ENCODE measurements at regions not wholly inside any gene's neighbourhood (a gene's known extent, or its start where the extent isn't known, plus 50 kb on each side); places are given as distances from the start of the nearest gene placed in this dataset.

DNA sequence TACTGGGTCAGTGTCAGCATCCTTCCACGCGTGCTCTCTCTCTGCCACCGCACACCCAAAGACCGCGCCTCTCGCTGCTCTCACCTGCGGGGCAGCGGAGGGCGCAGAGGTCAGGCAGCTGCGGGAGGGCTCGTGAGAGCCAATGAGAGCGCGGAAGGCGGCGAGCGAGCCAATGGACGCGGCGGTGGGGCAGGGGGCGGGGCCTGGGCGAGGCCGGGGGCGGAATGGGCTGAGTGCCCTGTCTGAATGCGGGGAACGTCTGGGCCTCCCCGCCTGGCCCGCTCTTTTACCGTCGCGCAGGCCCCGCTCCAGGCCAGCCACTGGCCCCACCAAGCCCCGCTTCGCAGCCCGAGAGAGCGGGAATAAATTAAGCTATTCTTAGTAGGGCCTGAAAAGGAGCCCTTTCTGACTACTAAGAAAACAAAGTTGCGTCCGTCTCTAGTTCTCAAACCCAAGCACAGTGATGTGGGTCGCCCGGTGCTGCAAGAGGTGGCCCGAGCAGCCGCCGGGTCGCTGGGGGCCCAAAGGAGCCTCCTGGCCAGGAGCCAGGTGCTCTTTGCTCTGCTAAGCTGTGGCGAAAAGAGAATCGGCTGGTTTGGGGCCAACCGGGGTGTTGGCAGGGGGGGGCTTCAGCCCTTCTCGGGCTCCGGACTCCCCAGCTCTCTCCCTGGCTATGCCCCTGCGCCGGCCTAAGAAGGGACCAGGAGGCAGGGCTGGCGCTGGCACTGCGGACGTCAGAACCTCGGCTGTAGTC, 81.1 kb upstream of the GLI2 start:
- no peaks in the 10 kb centered on the region for H3K4me1 ChIP-seq (ENCODE audit: control insufficient read depth in 1 of 2, insufficient read depth in 1 of 2, low read depth in 1 of 2, low read length in 1 of 2)
- no peaks in the 10 kb centered on the region for H3K9me3 ChIP-seq
- H3K27ac ChIP-seq = no peak overlapping the region
- peaks cover 48% of the 10 kb centered on the region for H3K27me3 ChIP-seq
- H3K36me3 ChIP-seq = no peaks in the 10 kb centered on the region
- TF ChIP-seq, protein P1, sequence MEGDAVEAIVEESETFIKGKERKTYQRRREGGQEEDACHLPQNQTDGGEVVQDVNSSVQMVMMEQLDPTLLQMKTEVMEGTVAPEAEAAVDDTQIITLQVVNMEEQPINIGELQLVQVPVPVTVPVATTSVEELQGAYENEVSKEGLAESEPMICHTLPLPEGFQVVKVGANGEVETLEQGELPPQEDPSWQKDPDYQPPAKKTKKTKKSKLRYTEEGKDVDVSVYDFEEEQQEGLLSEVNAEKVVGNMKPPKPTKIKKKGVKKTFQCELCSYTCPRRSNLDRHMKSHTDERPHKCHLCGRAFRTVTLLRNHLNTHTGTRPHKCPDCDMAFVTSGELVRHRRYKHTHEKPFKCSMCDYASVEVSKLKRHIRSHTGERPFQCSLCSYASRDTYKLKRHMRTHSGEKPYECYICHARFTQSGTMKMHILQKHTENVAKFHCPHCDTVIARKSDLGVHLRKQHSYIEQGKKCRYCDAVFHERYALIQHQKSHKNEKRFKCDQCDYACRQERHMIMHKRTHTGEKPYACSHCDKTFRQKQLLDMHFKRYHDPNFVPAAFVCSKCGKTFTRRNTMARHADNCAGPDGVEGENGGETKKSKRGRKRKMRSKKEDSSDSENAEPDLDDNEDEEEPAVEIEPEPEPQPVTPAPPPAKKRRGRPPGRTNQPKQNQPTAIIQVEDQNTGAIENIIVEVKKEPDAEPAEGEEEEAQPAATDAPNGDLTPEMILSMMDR (IDR thresholded peaks at IDR 0.05) = no peak
- H3K4me3 ChIP-seq (ENCODE audit: low read depth in 1 of 2, low read length in 1 of 2) = no peak overlapping the region

DNA sequence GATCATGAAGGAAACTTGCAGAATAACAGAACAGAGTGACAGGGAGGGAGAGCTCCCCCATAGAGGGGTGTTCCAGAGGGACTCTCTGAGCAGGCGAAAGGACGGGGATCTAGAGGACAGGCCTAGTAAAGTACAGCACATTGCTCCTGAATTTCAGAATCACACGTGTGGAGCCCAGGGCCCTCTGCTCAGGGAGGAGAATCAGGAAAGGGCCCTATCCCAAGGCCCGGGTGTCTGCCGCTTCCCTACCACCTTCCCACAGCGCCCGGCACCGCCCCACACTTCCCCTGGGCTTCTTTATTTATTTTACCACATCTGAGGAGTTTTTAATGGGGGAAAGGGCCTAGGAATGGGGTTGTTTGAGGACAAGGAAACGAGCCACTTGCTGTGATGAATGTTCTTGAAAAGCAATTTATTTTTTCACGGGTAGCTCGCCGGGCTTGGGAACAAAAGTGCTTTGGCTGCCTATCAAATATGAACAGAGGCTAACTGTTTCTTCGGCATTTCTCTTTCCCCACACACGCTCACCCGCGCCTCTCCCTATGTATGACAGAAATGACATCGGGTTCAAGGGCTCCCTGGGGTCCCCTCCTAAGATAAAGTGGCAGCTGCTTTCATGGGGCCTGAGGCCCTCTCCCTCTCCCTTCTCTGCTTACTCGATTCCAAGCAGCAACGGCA, 79.3 kb upstream of the GLI2 start:
- no peak overlapping the region for H3K4me3 ChIP-seq (ENCODE audit: low read depth in 1 of 2, low read length in 1 of 2)
- H3K9me3 ChIP-seq = no peaks in the 10 kb centered on the region
- no peaks in the 10 kb centered on the region for H3K4me1 ChIP-seq (ENCODE audit: control insufficient read depth in 1 of 2, insufficient read depth in 1 of 2, low read depth in 1 of 2, low read length in 1 of 2)
- TF ChIP-seq, protein P1 (IDR thresholded peaks at IDR 0.05) = no peak
- no peaks in the 10 kb centered on the region for H3K36me3 ChIP-seq
- H3K27ac ChIP-seq = no peak overlapping the region
- peaks cover 64% of the 10 kb centered on the region for H3K27me3 ChIP-seq

DNA sequence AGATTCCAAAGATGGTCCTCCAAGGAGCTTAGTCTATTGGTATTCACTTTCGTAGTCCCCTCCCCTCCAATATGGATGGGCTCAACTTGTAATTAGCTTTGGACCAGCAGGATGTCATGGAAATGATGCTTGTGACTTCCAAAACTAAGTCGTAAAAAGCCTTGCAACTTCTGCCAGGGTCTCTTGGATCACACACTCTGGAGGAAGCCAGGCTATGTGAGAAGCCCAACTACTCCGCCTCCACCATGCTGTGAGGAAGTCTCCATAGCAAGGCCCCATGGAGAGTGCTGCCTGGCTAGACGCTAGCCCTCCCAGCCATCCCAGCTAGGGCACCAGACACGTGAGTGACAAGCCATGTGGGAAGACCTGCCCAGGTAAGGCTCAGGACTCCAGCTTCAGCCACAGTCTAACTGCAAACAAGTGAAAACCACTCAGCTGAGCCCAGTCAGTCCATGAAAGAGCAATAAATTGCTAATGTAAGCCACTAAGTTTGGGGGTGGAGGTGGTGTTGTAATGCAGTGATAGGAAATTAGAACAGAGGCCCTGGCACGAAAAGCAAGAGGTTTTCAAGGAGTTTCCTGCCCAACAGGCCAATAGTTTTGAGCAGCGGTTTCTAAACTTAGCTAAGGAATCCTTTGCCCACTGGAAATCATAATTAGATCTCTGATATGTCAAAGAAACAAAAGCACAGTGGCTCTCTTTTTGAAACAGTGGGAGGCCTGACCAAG, 77.5 kb upstream of the GLI2 start:
- Histone ChIP-seq H3K4me3 (ENCODE audit: low read depth in 1 of 2, low read length in 1 of 2) (no peak overlapping the region), H3K9me3 (no peaks in the 10 kb centered on the region), H3K4me1 (ENCODE audit: control insufficient read depth in 1 of 2, insufficient read depth in 1 of 2, low read depth in 1 of 2, low read length in 1 of 2) (no peaks in the 10 kb centered on the region), H3K27me3 (peaks cover 60% of the 10 kb centered on the region), H3K27ac (no peak overlapping the region), H3K36me3 (no peaks in the 10 kb centered on the region)
- TF ChIP-seq, protein P1 (IDR thresholded peaks at IDR 0.05) = no peak

DNA sequence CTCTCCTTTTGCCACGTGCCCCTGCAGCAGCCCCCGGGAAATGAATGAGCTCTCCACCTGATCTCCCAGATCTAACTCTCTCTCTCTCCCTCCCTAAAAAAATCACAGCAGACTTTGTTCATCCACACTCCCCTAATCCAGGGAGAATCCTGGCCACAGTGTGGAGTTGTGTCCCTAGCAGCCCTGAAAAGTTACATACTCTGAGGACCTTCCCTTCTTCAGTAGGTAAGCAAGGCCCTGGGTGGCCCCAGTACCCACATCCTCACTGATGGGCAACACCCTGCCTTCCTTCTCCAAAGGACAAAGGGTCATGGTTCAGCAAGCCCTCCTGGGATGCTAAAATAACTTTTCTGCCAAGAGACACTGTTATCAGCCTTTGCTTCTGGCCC, 76.9 kb upstream of the GLI2 start:
- no peaks in the 10 kb centered on the region for H3K9me3 ChIP-seq
- H3K4me1 ChIP-seq (ENCODE audit: control insufficient read depth in 1 of 2, insufficient read depth in 1 of 2, low read depth in 1 of 2, low read length in 1 of 2) = no peaks in the 10 kb centered on the region
- TF ChIP-seq, protein P1 (IDR thresholded peaks at IDR 0.05) = no peak
- H3K36me3 ChIP-seq = no peaks in the 10 kb centered on the region
- no peak overlapping the region for H3K27ac ChIP-seq
- no peak overlapping the region for H3K4me3 ChIP-seq (ENCODE audit: low read depth in 1 of 2, low read length in 1 of 2)
- peaks cover 55% of the 10 kb centered on the region for H3K27me3 ChIP-seq

DNA sequence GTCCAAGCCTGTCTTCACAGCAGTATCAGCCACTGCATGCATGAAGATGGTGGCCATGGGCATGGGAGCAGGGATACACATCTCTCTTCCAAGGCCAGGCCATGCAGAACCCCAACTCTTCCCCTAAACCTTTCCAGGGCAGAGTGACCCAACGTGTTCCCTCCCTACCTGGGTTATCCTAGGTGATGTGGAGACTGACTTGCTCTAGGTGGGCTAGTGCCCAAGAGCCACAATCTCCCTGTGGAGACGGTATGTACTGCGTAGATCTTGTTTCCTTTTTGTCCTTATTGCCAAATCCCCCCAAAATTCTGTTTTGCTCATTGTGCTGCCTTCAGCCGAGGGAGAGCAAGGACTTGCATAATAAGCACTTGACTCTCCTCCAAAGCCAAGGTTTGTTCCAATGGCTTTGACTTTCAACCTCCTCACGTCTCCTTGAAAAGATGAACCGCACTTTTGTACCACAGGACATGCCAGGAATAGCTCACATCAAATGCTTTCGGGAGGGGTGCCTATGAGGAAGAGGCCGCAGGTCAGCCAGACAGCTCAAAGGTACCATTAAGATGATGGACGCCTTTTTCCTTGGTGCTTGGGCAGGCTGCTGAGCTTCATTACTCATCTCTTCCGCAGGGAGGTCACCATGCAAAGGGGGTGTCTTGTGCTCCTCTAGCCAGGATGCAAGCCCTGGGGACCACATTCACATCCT, 76.2 kb upstream of the GLI2 start:
- TF ChIP-seq, protein P1 (IDR thresholded peaks at IDR 0.05) = no peak
- Histone ChIP-seq H3K27ac (no peak overlapping the region), H3K27me3 (peaks cover 48% of the 10 kb centered on the region), H3K9me3 (no peaks in the 10 kb centered on the region), H3K4me1 (ENCODE audit: control insufficient read depth in 1 of 2, insufficient read depth in 1 of 2, low read depth in 1 of 2, low read length in 1 of 2) (no peaks in the 10 kb centered on the region), H3K36me3 (no peaks in the 10 kb centered on the region), H3K4me3 (ENCODE audit: low read depth in 1 of 2, low read length in 1 of 2) (no peak overlapping the region)

All from neutrophil (primary cell).